Ascending aorta (tissue), 2 donors: ENCODE measurements at regions not wholly inside any gene's neighbourhood (a gene's known extent, or its start where the extent isn't known, plus 50 kb on each side); places are given as distances from the start of the nearest gene placed in this dataset.

Source experiments
- DNase-seq, 2 donors: peaks; one replicate each; pipeline ENCODE4 v3.0.0-alpha.2; 2019; ENCODE audit warnings: low spot score in 2 of 2
- H3K27ac ChIP-seq, 2 donors: fragments of 200-600 bp; sonication (generic); one replicate each; pipeline ENCODE4 v1.5.1; 2016 to 2017; ENCODE audit warnings: mild to moderate bottlenecking in 1 of 2
- H3K27me3 ChIP-seq: fragments of 200-600 bp; sonication (generic); one replicate; pipeline ENCODE4 v1.5.1; 2017
- H3K36me3 ChIP-seq, 2 donors: fragments of 200-600 bp; sonication (generic); one replicate each; pipeline ENCODE4 v1.5.1; 2016
- H3K4me1 ChIP-seq, 2 donors: fragments of 200-600 bp; sonication (generic); one replicate each; pipeline ENCODE4 v1.5.1; 2016 to 2017; ENCODE audit warnings: mild to moderate bottlenecking in 1 of 2
- H3K4me3 ChIP-seq, 2 donors: fragments of 200-600 bp; sonication (generic); one replicate each; pipeline ENCODE4 v1.5.1; 2016 to 2017; ENCODE audit warnings: mild to moderate bottlenecking in 1 of 2
- H3K9me3 ChIP-seq, 2 donors: fragments of 200-600 bp; sonication (generic); one replicate each; pipeline ENCODE4 v1.5.1; 2016
- CTCF ChIP-seq, 3 experiments: fragments of 200-600 bp in 2 of 3; fragments of 450-650 bp in 1 of 3; sonication (generic) in 2 of 3; IDR thresholded peaks; one replicate each; pipeline ENCODE4 v1.5.1; 2016 to 2019; ENCODE audit warnings: antibody characterized with exemption in 3 of 3, mild to moderate bottlenecking in 1 of 3, moderate library complexity in 1 of 3
- intact Hi-C: fragments of 100-400 bp; cut with DNase I; formaldehyde crosslinking; loops from one replicate; pipeline ENCODE4 v1.15.1; 2023

DNA sequence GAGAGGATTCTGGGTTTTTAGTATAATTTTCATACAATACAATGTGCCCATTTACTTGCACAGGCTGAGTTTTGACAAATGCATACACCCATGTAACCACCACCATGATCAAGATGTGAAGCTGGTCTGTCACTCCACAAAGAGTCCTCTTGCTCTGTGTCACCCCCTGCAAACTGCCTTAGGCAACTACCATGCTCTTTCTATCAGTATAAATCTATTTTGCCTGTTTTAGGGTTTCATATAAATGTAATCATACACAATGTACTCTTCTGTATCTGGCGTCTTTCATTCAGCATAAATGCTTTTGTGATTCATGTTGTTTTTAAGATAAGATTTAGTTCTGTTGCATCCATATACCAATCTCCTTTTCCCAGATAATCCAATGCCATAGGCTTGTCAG, 181.9 kb upstream of the KCNG1 start:
- Histone ChIP-seq H3K4me3 (no peak overlapping the region), H3K27me3 (no peaks in the 10 kb centered on the region), H3K27ac (no peak overlapping the region), H3K4me1 (no peaks in the 10 kb centered on the region), H3K9me3 (no peaks in the 10 kb centered on the region), H3K36me3 (no peaks in the 10 kb centered on the region)
- DNase-seq = no peak
- intact Hi-C loops = no loop called here
- TF ChIP-seq CTCF (IDR thresholded peaks at IDR 0.05) = no peak

DNA sequence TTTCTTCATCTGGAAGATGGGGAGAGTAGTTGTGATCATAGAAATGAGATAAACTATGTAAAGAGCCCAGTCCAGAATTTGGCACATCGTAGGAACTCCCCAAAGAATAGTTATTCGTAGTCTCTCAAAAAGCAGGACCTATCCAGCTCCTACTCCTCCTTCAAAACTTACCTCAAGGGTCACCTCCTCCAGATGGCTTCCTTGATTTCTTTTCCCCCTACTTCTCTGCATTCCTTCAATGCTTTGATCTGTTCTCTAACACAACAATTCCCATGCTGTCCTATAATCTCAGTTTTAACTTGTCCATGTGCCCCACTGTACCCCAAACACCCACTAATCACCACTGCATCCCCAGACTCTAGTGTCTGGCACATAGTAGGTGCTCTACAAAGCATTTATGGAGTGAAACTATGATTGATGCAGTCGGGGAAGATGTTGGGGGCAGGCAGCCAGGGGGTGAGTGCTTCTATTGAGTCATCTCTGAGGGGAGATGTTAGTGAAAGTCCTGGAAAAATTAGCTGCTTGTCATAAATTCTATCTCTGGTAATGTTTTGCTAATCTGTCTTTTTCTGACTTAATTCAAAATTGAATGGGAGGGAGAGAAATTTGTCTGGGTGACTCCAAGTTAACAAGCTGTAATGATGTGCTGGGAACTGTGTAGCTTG, 181.3 kb upstream of the KCNG1 start:
- Histone ChIP-seq H3K36me3 (no peaks in the 10 kb centered on the region), H3K4me3 (no peak overlapping the region), H3K4me1 (no peaks in the 10 kb centered on the region), H3K27me3 (no peaks in the 10 kb centered on the region), H3K9me3 (no peaks in the 10 kb centered on the region), H3K27ac (no peak overlapping the region)
- no peak for DNase-seq
- intact Hi-C loops = no loop called here
- no peak for TF ChIP-seq CTCF (IDR thresholded peaks at IDR 0.05)

DNA sequence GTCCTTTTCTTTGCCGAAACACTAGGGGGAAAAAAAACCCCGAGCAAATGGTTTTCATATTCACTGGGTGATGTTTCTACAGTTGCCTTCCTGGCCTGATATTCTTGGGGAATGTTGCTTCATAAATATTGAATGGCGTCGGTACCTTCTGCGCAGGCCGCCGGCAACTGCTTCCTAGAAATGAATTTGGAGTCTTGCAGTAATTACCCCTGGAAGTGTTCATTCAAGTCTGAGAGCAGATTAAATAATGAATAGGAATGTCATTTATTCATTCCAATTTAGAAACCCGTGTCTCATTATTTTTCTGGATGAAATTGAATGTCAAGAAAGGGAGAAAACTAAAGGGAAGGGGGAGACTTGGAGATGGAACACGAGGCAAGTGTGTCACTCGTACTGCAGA, 179.4 kb upstream of the KCNG1 start:
- no peak for TF ChIP-seq CTCF (IDR thresholded peaks at IDR 0.05)
- no peaks in the 10 kb centered on the region for H3K4me1 ChIP-seq
- H3K4me3 ChIP-seq = no peak overlapping the region
- intact Hi-C loops = no loop called here
- H3K27ac ChIP-seq = no peak overlapping the region
- H3K9me3 ChIP-seq = no peaks in the 10 kb centered on the region
- no peak for DNase-seq
- no peaks in the 10 kb centered on the region for H3K27me3 ChIP-seq
- no peaks in the 10 kb centered on the region for H3K36me3 ChIP-seq

- Histone ChIP-seq H3K27me3 (no peaks in the 10 kb centered on the region), H3K4me3 (no peak overlapping the region), H3K9me3 (no peaks in the 10 kb centered on the region), H3K36me3 (no peaks in the 10 kb centered on the region), H3K4me1 (no peaks in the 10 kb centered on the region), H3K27ac (no peak overlapping the region)
- intact Hi-C loops = no loop called here
- no peak for DNase-seq
- TF ChIP-seq CTCF (IDR thresholded peaks at IDR 0.05) = no peak
Observed at GRCh38 chr20:51199920-51200319, 177.0 kb upstream of the KCNG1 start.

DNA sequence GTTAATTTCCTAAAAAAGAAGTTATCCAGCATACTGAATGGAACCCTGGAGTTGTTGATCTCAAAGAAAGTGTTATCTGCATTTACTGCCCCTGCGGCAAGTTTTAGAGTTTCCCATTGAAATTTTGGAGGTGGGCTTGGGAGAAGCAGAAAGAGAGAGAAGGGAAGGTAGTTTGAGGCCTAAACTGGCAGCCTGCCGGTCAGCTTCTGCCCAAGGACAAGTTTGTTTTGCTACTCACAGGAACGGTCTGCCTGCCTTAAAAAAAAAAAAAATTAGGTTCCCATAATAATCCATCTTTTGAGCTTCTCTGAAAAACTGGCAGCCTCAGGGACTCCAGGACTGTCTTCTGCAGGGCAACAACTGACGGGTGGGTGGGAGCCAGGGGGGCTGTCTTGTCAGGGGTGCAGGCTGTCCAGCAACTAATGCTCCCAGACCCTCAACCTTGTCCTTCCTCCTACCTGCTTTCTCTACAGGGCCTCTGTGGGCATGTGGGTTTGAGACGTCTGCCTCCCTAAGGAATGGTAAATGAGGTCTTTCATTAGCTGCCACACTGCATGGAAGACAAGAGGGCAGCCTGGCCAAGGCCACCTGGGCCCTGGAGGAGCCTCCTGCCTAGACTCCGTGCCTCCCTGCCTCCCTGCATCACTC, 176.1 kb upstream of the KCNG1 start:
- no peak for DNase-seq
- H3K27me3 ChIP-seq = no peaks in the 10 kb centered on the region
- intact Hi-C loops = no loop called here
- H3K4me3 ChIP-seq = no peak overlapping the region
- no peaks in the 10 kb centered on the region for H3K9me3 ChIP-seq
- H3K27ac ChIP-seq = no peak overlapping the region
- no peaks in the 10 kb centered on the region for H3K4me1 ChIP-seq
- no peaks in the 10 kb centered on the region for H3K36me3 ChIP-seq
- TF ChIP-seq CTCF (IDR thresholded peaks at IDR 0.05) = no peak
